Right atrium auricular region (tissue), 2 donors: ENCODE measurements at regions not wholly inside any gene's neighbourhood (a gene's known extent, or its start where the extent isn't known, plus 50 kb on each side); places are given as distances from the start of the nearest gene placed in this dataset.

Experiments used
- DNase-seq: peaks from one replicate; pipeline ENCODE4 v3.0.0-alpha.2; 2019; ENCODE audit warnings: low spot score
- H3K27ac ChIP-seq, 2 donors: fragments of 200-600 bp; sonication (generic); 1 replicate in 1 of 2; 2 replicates in 1 of 2; pipeline ENCODE4 v1.5.1; 2016 to 2019
- H3K27me3 ChIP-seq, 2 donors: fragments of 200-600 bp; sonication (generic); one replicate each; pipeline versions ENCODE4 v1.5.1 to v1.6.0; 2017 to 2019
- H3K36me3 ChIP-seq: fragments of 200-600 bp; sonication (generic); one replicate; pipeline ENCODE4 v1.5.1; 2016
- H3K4me1 ChIP-seq, 2 donors: fragments of 200-600 bp; sonication (generic); one replicate each; pipeline versions ENCODE4 v1.5.1 to v1.6.0; 2017 to 2019
- H3K4me3 ChIP-seq, 2 donors: fragments of 200-600 bp; sonication (generic); 1 replicate in 1 of 2; 2 replicates in 1 of 2; pipeline ENCODE4 v1.5.1; 2017 to 2019; ENCODE audit warnings: mild to moderate bottlenecking in 1 of 2, moderate library complexity in 1 of 2
- H3K9me3 ChIP-seq, 2 donors: fragments of 200-600 bp; sonication (generic); one replicate each; pipeline ENCODE4 v1.5.1; 2019
- CTCF ChIP-seq, 2 donors: fragments of 200-600 bp; sonication (generic); IDR thresholded peaks; one replicate each; pipeline ENCODE4 v1.5.1; 2019; ENCODE audit warnings: antibody characterized with exemption in 2 of 2

GRCh38 chr2:142725386-142725785, 152.1 kb upstream of the KYNU start:
- H3K36me3 ChIP-seq = no peaks in the 10 kb centered on the region
- H3K4me1 ChIP-seq = no peaks in the 10 kb centered on the region
- H3K27me3 ChIP-seq = no peaks in the 10 kb centered on the region
- H3K9me3 ChIP-seq = peaks cover 0 to 4% of the 10 kb centered on the region in 2 donors
- DNase-seq = no peak
- no peak overlapping the region for H3K27ac ChIP-seq
- no peak overlapping the region for H3K4me3 ChIP-seq
- TF ChIP-seq CTCF (IDR thresholded peaks at IDR 0.05) = no peak

- TF ChIP-seq CTCF (IDR thresholded peaks at IDR 0.05) = no peak
These were observed 152.6 kb upstream of the KYNU start for GRCh38 chr2:142724713-142725349.

GRCh38 chr2:142724186-142724585, 153.3 kb upstream of the KYNU start:
- Histone ChIP-seq H3K27ac (no peak overlapping the region), H3K9me3 (peaks cover 0 to 4% of the 10 kb centered on the region in 2 donors), H3K36me3 (no peaks in the 10 kb centered on the region), H3K27me3 (no peaks in the 10 kb centered on the region), H3K4me1 (no peaks in the 10 kb centered on the region), H3K4me3 (no peak overlapping the region)
- no peak for TF ChIP-seq CTCF (IDR thresholded peaks at IDR 0.05)
- no peak for DNase-seq

More at GRCh38 chr2:142724713-142725349, 152.6 kb upstream of the KYNU start:
- Histone ChIP-seq H3K36me3 (no peaks in the 10 kb centered on the region), H3K4me1 (no peaks in the 10 kb centered on the region), H3K4me3 (no peak overlapping the region), H3K9me3 (peaks cover 0 to 4% of the 10 kb centered on the region in 2 donors), H3K27ac (no peak overlapping the region), H3K27me3 (no peaks in the 10 kb centered on the region)
- DNase-seq = no peak

- Histone ChIP-seq H3K27me3 (no peaks in the 10 kb centered on the region), H3K36me3 (no peaks in the 10 kb centered on the region), H3K9me3 (peaks cover 0 to 4% of the 10 kb centered on the region in 2 donors), H3K4me3 (no peak overlapping the region), H3K27ac (no peak overlapping the region), H3K4me1 (no peaks in the 10 kb centered on the region)
- no peak for TF ChIP-seq CTCF (IDR thresholded peaks at IDR 0.05)
- DNase-seq = no peak
These were observed 154.2 kb upstream of the KYNU start for GRCh38 chr2:142723236-142723635.

GRCh38 chr2:142722569-142722968, 154.9 kb upstream of the KYNU start:
- Histone ChIP-seq H3K36me3 (no peaks in the 10 kb centered on the region), H3K27ac (no peak overlapping the region), H3K27me3 (no peaks in the 10 kb centered on the region), H3K4me1 (no peaks in the 10 kb centered on the region), H3K9me3 (peaks cover 0 to under 1% of the 10 kb centered on the region in 2 donors), H3K4me3 (no peak overlapping the region)
- DNase-seq = no peak
- no peak for TF ChIP-seq CTCF (IDR thresholded peaks at IDR 0.05)

- no peaks in the 10 kb centered on the region for H3K4me1 ChIP-seq
- TF ChIP-seq CTCF (IDR thresholded peaks at IDR 0.05) = no peak
These were observed 155.4 kb upstream of the KYNU start for GRCh38 chr2:142722086-142722485.

More at GRCh38 chr2:142722086-142722485, 155.4 kb upstream of the KYNU start:
- no peaks in the 10 kb centered on the region for H3K27me3 ChIP-seq
- no peak overlapping the region for H3K4me3 ChIP-seq
- no peak overlapping the region for H3K27ac ChIP-seq
- H3K36me3 ChIP-seq = no peaks in the 10 kb centered on the region
- no peaks in the 10 kb centered on the region for H3K9me3 ChIP-seq
- no peak for DNase-seq
